ENCODE measurements at regions not wholly inside any gene's neighbourhood (a gene's known extent, or its start where the extent isn't known, plus 50 kb on each side); places are given as distances from the start of the nearest gene placed in this dataset.

DNA sequence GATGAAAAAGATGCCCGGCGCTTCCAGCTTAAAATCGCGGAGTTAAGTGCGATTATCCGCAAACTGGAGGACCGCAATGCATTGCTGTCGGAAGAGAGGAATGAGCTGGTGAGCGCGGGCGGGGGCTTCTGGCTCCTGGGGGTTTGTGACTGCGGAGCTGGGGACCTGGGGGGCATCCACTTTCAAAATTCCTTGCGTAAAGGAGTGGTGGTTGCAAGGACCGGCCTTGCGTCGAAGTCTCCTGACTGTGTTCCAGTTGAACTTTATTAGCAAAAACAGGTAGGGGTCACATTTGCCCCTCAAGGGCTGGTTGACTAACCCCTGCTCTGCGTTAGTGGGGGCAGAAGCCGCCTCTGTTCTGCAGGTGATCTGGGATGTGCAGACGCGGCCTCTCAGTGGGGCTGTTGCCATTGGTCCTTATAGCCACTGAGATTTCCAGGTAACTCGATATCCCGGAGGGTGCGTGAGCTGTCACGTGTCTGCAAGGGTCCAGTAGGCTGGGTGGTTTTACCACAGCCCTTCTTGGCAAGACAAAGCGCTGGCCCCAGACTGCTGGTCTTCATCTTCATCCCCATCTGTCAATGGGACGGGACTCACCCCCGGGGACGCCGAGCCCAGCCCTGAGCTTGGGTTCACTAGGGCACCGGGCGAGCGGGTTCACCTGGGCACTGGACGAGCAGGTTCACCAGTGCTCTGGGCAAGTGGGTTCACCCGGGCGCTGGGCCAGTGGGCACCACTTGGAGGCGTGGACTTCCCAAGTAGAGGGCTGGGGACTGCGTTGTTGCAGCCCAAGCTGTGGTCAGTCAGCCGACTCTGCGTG lies 51.5 kb upstream of the DPYSL4 start:
- DNase-seq = no peak

DNA sequence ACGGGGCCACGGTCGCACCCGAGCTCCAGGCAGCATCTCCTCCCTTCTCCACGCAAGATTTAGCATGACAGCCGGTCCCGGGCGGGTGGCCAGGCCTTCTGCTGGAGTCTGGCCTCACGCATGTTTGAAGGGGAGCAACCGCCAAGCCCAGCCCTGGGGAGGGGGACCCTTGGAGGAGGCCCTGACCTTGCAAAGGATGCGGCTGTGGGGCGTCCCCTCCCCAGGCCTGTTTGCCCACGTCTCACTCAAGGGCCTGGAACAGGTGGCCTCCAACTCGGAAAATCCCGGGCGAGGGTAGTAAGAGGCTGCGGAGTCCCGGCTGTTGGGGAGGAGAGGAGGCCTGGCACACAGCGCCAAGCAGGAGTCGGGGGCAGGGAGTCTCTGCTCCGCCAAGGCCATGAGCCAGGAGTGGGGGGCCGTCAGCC lies 50.6 kb upstream of the DPYSL4 start:
- DNase-seq = no peak

DNA sequence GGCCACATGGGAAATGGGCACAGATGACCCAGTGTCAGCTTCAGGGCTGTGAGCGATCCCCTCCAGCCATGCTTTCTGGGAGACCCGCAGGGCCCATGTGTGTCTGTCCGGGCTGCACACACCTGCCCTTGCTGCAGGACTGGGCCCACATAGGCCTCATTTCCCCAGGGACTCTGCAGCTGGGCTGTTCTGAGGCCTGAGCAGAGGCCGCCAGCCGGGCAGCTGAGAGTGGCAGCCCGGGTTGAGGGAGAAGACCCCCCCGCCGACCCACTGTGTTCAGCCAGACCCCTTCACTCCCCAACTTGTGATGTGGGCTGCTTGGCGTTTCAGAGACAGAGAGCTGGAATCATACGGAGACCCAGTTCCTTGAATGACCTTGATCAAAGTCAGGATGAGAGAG lies 50.1 kb upstream of the DPYSL4 start:
- no peak for DNase-seq
